Adrenal gland (tissue), 9 donors: ENCODE measurements at regions not wholly inside any gene's neighbourhood (a gene's known extent, or its start where the extent isn't known, plus 50 kb on each side); places are given as distances from the start of the nearest gene placed in this dataset.

Source experiments
- DNase-seq, 7 donors: peaks; one replicate each; pipeline ENCODE4 v3.0.0-alpha.2; 2019 to 2020
- H3K27ac ChIP-seq, 5 donors: fragments of 200-600 bp; sonication (generic) in 4 of 5; 1 replicate in 3 of 5; 2 replicates in 2 of 5; pipeline versions ENCODE4 v1.5.1 to v1.8.0; 2016 to 2020; ENCODE audit warnings: mild to moderate bottlenecking in 1 of 5
- H3K27me3 ChIP-seq: fragments of 200-600 bp; 2 replicates; pipeline ENCODE4 v1.8.0; 2021
- H3K36me3 ChIP-seq, 2 donors: fragments of 200-600 bp; replicated peaks in 1 of 2; 1 replicate in 1 of 2; 2 replicates in 1 of 2; pipeline versions ENCODE4 v1.5.1 to v1.8.0; 2018 to 2022
- H3K4me1 ChIP-seq, 2 donors: fragments of 200-600 bp; replicated peaks in 1 of 2; 1 replicate in 1 of 2; 2 replicates in 1 of 2; pipeline versions ENCODE4 v1.5.1 to v1.8.0; 2018 to 2021
- H3K4me3 ChIP-seq, 4 donors: fragments of 200-600 bp; sonication (generic) in 3 of 4; one replicate each; pipeline ENCODE4 v1.5.1; 2016 to 2018
- H3K9me3 ChIP-seq, 3 donors: fragments of 200-600 bp; sonication (generic) in 1 of 3; replicated peaks in 1 of 3; 1 replicate in 2 of 3; 2 replicates in 1 of 3; pipeline versions ENCODE4 v1.5.1 to v1.8.0; 2016 to 2021
- CTCF ChIP-seq, 6 experiments: fragments of 450-650 bp in 4 of 6; fragments of 200-600 bp in 2 of 6; sonication (generic) in 1 of 6; IDR thresholded peaks; 1 replicate in 5 of 6; 2 replicates in 1 of 6; pipeline versions ENCODE4 v1.5.1 to v1.8.0; 2016 to 2021; ENCODE audit warnings: antibody characterized with exemption in 6 of 6, mild to moderate bottlenecking in 2 of 6, moderate library complexity in 1 of 6
- POLR2A ChIP-seq, 2 donors: fragments of 450-650 bp; IDR thresholded peaks; one replicate each; pipeline ENCODE4 v1.6.1; 2017; ENCODE audit warnings: antibody characterized with exemption in 2 of 2, mild to moderate bottlenecking in 2 of 2, moderate library complexity in 1 of 2
- WGBS, 4 donors: extraction: QIAGEN DNeasy Blood & Tissue Kit in 2 of 4; methylation state at CpG; one replicate each; pipeline versions ENCODE4 v1.1.5 to v1.1.7; 2013 to 2017; 5-methylcytosine and 5-hydroxymethylcytosine counted together
- intact Hi-C, 2 donors: fragments of 100-400 bp; cut with DNase I; formaldehyde crosslinking; loops; one replicate each; pipeline versions ENCODE4 v1.14.1 to v1.15.0; 2022 to 2023
- donor health status: healthy with polysubstance abuse.
- donor health status: Bipolar disorder and iron deficiency.
- donor health status: DM: yes; HTN: yes; CAD: no.
- donor health status: DM: no; HTN: no; CAD: no.
- donor health status: DM: no; HTN: no; CAD: no.

- H3K36me3 ChIP-seq = no peaks in the 10 kb centered on the region
- 58 to 69% (median 63%) methylated on average over 1 of the region's 1 CpG for WGBS, 4 donors
- H3K27ac ChIP-seq = no peak overlapping the region
- no peaks in the 10 kb centered on the region for H3K4me1 ChIP-seq
- no peak overlapping the region for H3K4me3 ChIP-seq
- H3K27me3 ChIP-seq = no peaks in the 10 kb centered on the region
- H3K9me3 ChIP-seq = no peaks in the 10 kb centered on the region
- TF ChIP-seq CTCF (IDR thresholded peaks at IDR 0.05) (no peak), POLR2A (IDR thresholded peaks at IDR 0.05) (no peak)
- intact Hi-C loops = no loop called here
- no peak for DNase-seq
Measured at GRCh38 chr10:8923096-8923495, 868.6 kb downstream of the GATA3 start.

- no peak for DNase-seq
- intact Hi-C loops = no loop called here
- Histone ChIP-seq H3K9me3 (no peaks in the 10 kb centered on the region), H3K27me3 (no peaks in the 10 kb centered on the region), H3K36me3 (no peaks in the 10 kb centered on the region), H3K27ac (no peak overlapping the region), H3K4me1 (no peaks in the 10 kb centered on the region), H3K4me3 (no peak overlapping the region)
- WGBS, 4 donors = 52 to 58% (median 55%) methylated on average over 4 of the region's 4 CpGs
- TF ChIP-seq CTCF (IDR thresholded peaks at IDR 0.05) = no peak
- TF ChIP-seq POLR2A (IDR thresholded peaks at IDR 0.05) = no peak
Measured at GRCh38 chr10:8927705-8928104, 873.2 kb downstream of the GATA3 start.

DNA sequence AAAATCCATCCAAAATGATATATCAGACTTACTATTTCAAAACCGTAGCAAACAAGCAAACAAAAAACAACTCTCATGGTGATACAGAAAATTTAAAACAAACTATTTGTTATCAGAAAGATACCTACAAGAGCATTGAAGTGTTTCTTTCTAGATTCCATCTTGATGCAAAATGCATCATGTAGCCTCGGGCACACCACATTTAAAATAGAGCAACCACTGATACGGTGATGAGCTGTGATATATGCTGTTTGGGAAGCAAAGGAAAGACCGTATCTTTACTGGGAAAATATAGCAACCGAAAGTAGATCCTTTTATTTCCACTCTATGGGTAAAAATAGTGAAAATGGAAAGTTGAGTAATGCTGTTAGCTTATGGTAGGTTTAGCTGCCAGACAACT is 892.0 kb downstream of the GATA3 start:
- Histone ChIP-seq H3K27me3 (no peaks in the 10 kb centered on the region), H3K4me1 (no peaks in the 10 kb centered on the region), H3K27ac (no peak overlapping the region), H3K36me3 (no peaks in the 10 kb centered on the region), H3K9me3 (peaks cover 0 to 10% (median 0%) of the 10 kb centered on the region in 3 donors), H3K4me3 (no peak overlapping the region)
- DNase-seq = no peak
- intact Hi-C loops = no loop called here
- WGBS, 4 donors = 77 to 87% (median 78%) methylated on average over 5 of the region's 5 CpGs
- TF ChIP-seq CTCF (IDR thresholded peaks at IDR 0.05) = no peak
- no peak for TF ChIP-seq POLR2A (IDR thresholded peaks at IDR 0.05)

- no peaks in the 10 kb centered on the region for H3K4me1 ChIP-seq
- no peaks in the 10 kb centered on the region for H3K36me3 ChIP-seq
- no peak overlapping the region for H3K27ac ChIP-seq
- intact Hi-C loops = no loop called here
- peaks cover 0 to 4% (median 0%) of the 10 kb centered on the region in 3 donors for H3K9me3 ChIP-seq
- H3K4me3 ChIP-seq = no peak overlapping the region
- H3K27me3 ChIP-seq = no peaks in the 10 kb centered on the region
- no peak for TF ChIP-seq POLR2A (IDR thresholded peaks at IDR 0.05)
- TF ChIP-seq CTCF (IDR thresholded peaks at IDR 0.05) = no peak
- 66 to 73% (median 69%) methylated on average over 2 of the region's 2 CpGs for WGBS, 4 donors
- DNase-seq = no peak
Measured at GRCh38 chr10:8950978-8951377, 896.5 kb downstream of the GATA3 start.
